ENCODE measurements at regions not wholly inside any gene's neighbourhood (a gene's known extent, or its start where the extent isn't known, plus 50 kb on each side); places are given as distances from the start of the nearest gene placed in this dataset.
"Not testable (repeated sequence)": the region's sequence is repeated elsewhere in the genome, so short reads cannot be mapped to it uniquely, and the experiment has no call there.

- TF ChIP-seq CTCF (IDR thresholded peaks at IDR 0.05; ENCODE audit: insufficient read depth, low read length): no peak
- DNase-seq (ENCODE audit: low read depth): no peak
- no peak overlapping the region for H3K4me3 ChIP-seq (ENCODE audit: low read depth, low read length)
Observed at GRCh38 chrX:125651426-125651825, 331.8 kb downstream of the TEX13C start.

GRCh38 chrX:125654501-125654900 is 334.8 kb downstream of the TEX13C start:
- no peak for DNase-seq (ENCODE audit: low read depth)
- no peak overlapping the region for H3K4me3 ChIP-seq (ENCODE audit: low read depth, low read length)
- TF ChIP-seq CTCF (IDR thresholded peaks at IDR 0.05; ENCODE audit: insufficient read depth, low read length): no peak

GRCh38 chrX:125673758-125674157 is 354.1 kb downstream of the TEX13C start:
- DNase-seq (ENCODE audit: low read depth): no peak
- H3K4me3 ChIP-seq (ENCODE audit: low read depth, low read length): no peak overlapping the region
- no peak for TF ChIP-seq CTCF (IDR thresholded peaks at IDR 0.05; ENCODE audit: insufficient read depth, low read length)

GRCh38 chrX:125678258-125678657 is 358.6 kb downstream of the TEX13C start:
- no peak overlapping the region for H3K4me3 ChIP-seq (ENCODE audit: low read depth, low read length)
- no peak for TF ChIP-seq CTCF (IDR thresholded peaks at IDR 0.05; ENCODE audit: insufficient read depth, low read length)
- DNase-seq (ENCODE audit: low read depth): no peak

- no peak overlapping the region for H3K4me3 ChIP-seq (ENCODE audit: low read depth, low read length)
- TF ChIP-seq CTCF (IDR thresholded peaks at IDR 0.05; ENCODE audit: insufficient read depth, low read length): no peak
- DNase-seq (ENCODE audit: low read depth): no peak
Observed at GRCh38 chrX:125680366-125680765, 360.7 kb downstream of the TEX13C start.

- TF ChIP-seq CTCF (IDR thresholded peaks at IDR 0.05; ENCODE audit: insufficient read depth, low read length): no peak
- DNase-seq (ENCODE audit: low read depth): no peak
- no peak overlapping the region for H3K4me3 ChIP-seq (ENCODE audit: low read depth, low read length)
Observed at GRCh38 chrX:125681058-125681457, 361.4 kb downstream of the TEX13C start.

GRCh38 chrX:125681507-125681906 is 361.8 kb downstream of the TEX13C start:
- H3K4me3 ChIP-seq (ENCODE audit: low read depth, low read length): no peak overlapping the region
- TF ChIP-seq CTCF (IDR thresholded peaks at IDR 0.05; ENCODE audit: insufficient read depth, low read length): no peak
- DNase-seq (ENCODE audit: low read depth): no peak

- DNase-seq (ENCODE audit: low read depth): not testable (repeated sequence)
Observed at GRCh38 chrX:125690522-125690921, 370.9 kb downstream of the TEX13C start.

More at GRCh38 chrX:125690522-125690921, 370.9 kb downstream of the TEX13C start:
- not testable (repeated sequence) for H3K4me3 ChIP-seq (ENCODE audit: low read depth, low read length)

Measured in fibroblast of the aortic adventitia (primary cell).